CD14-positive monocyte (primary cell): ENCODE measurements at regions not wholly inside any gene's neighbourhood (a gene's known extent, or its start where the extent isn't known, plus 50 kb on each side); places are given as distances from the start of the nearest gene placed in this dataset.

Experiments
- DNase-seq, 3 donors: peaks; one replicate each; pipeline ENCODE4 v3.0.0-alpha.2; 2011 to 2022
- H2AFZ ChIP-seq: 2 replicates; pipeline ENCODE4 v1.6.0; 2012; ENCODE audit warnings: mild to moderate bottlenecking, low read depth, low read length, inconsistent platforms; ENCODE audit not compliant: insufficient read depth, poor library complexity, severe bottlenecking
- H3K27ac ChIP-seq, 2 donors: 1 replicate in 1 of 2; 2 replicates in 1 of 2; pipeline ENCODE4 v1.5.1; 2012 to 2013; ENCODE audit warnings: low read length in 2 of 2, control low read depth in 1 of 2, inconsistent platforms in 1 of 2, low read depth in 1 of 2, mild to moderate bottlenecking in 1 of 2
- H3K27me3 ChIP-seq, 2 donors: one replicate each; pipeline versions ENCODE4 v1.6.0 to v1.6.1; 2011 to 2013; ENCODE audit warnings: low read length in 2 of 2; ENCODE audit not compliant: control insufficient read depth in 2 of 2, insufficient read depth in 2 of 2
- H3K36me3 ChIP-seq, 2 donors: replicated peaks in 1 of 2; 1 replicate in 1 of 2; 2 replicates in 1 of 2; pipeline versions ENCODE4 v1.5.1 to v1.6.1; 2012 to 2013; ENCODE audit warnings: low read length in 2 of 2, control low read depth in 1 of 2, inconsistent platforms in 1 of 2, mild to moderate bottlenecking in 1 of 2; ENCODE audit not compliant: insufficient read depth in 2 of 2, control insufficient read depth in 1 of 2
- H3K4me1 ChIP-seq, 2 donors: 1 replicate in 1 of 2; 2 replicates in 1 of 2; pipeline versions ENCODE4 v1.5.1 to v1.6.1; 2012 to 2013; ENCODE audit warnings: low read length in 2 of 2, control low read depth in 1 of 2, inconsistent platforms in 1 of 2, mild to moderate bottlenecking in 1 of 2, moderate library complexity in 1 of 2; ENCODE audit not compliant: insufficient read depth in 2 of 2, control insufficient read depth in 1 of 2
- H3K4me2 ChIP-seq: replicated peaks from 2 replicates; pipeline ENCODE3; 2012; ENCODE audit warnings: low read length, moderate library complexity, mild to moderate bottlenecking; ENCODE audit not compliant: poor library complexity, severe bottlenecking; ENCODE audit errors: extremely low read depth
- H3K4me3 ChIP-seq, 3 experiments: fragments of 200-600 bp in 1 of 3; sonication (generic) in 1 of 3; replicated peaks in 1 of 3; 1 replicate in 2 of 3; 2 replicates in 1 of 3; pipeline ENCODE4 v1.5.1; 2011 to 2013; ENCODE audit warnings: low read length in 3 of 3, mild to moderate bottlenecking in 3 of 3, control low read depth in 2 of 3, low read depth in 2 of 3, inconsistent platforms in 1 of 3, moderate library complexity in 1 of 3
- H3K79me2 ChIP-seq: 2 replicates; pipeline ENCODE4 v1.6.0; 2012; ENCODE audit warnings: mild to moderate bottlenecking, control low read depth, inconsistent platforms, low read length, moderate library complexity; ENCODE audit not compliant: insufficient read depth
- H3K9ac ChIP-seq: 2 replicates; pipeline ENCODE4 v1.6.0; 2017; ENCODE audit warnings: low read length, mild to moderate bottlenecking; ENCODE audit not compliant: insufficient read depth, poor library complexity, severe bottlenecking
- H3K9me3 ChIP-seq, 2 donors: replicated peaks in 1 of 2; 1 replicate in 1 of 2; 2 replicates in 1 of 2; pipeline versions ENCODE4 v1.5.1 to v1.6.1; 2012 to 2013; ENCODE audit warnings: low read length in 2 of 2, control low read depth in 1 of 2; ENCODE audit not compliant: control insufficient read depth in 1 of 2, insufficient read depth in 1 of 2
- H4K20me1 ChIP-seq: 2 replicates; pipeline ENCODE4 v1.6.0; 2012; ENCODE audit warnings: mild to moderate bottlenecking, low read length, control low read depth, moderate library complexity; ENCODE audit not compliant: insufficient read depth
- H3K27ac Mint-ChIP-seq, 7 donors: one replicate each; pipeline ENCODE4 v1.8.0; 2020; ENCODE audit warnings: mild to moderate bottlenecking in 7 of 7, mixed read lengths in 7 of 7, moderate library complexity in 6 of 7, inconsistent platforms in 2 of 7
- H3K27me3 Mint-ChIP-seq, 3 donors: one replicate each; pipeline ENCODE4 v1.8.0; 2021 to 2022; ENCODE audit warnings: low read depth in 3 of 3, mild to moderate bottlenecking in 3 of 3, mixed read lengths in 3 of 3, moderate library complexity in 3 of 3, inconsistent platforms in 1 of 3
- H3K36me3 Mint-ChIP-seq, 2 donors: one replicate each; pipeline ENCODE4 v1.8.0; 2020; ENCODE audit warnings: mixed read lengths in 2 of 2, inconsistent platforms in 1 of 2, mild to moderate bottlenecking in 1 of 2
- H3K4me1 Mint-ChIP-seq: one replicate; pipeline ENCODE4 v1.8.0; 2020; ENCODE audit warnings: mild to moderate bottlenecking, mixed read lengths
- H3K4me3 Mint-ChIP-seq, 2 donors: one replicate each; pipeline ENCODE4 v1.8.0; 2020; ENCODE audit warnings: mild to moderate bottlenecking in 2 of 2, mixed read lengths in 2 of 2, moderate library complexity in 1 of 2
- H3K9me3 Mint-ChIP-seq, 7 donors: one replicate each; pipeline ENCODE4 v1.8.0; 2020 to 2022; ENCODE audit warnings: mixed read lengths in 7 of 7, mild to moderate bottlenecking in 6 of 7, moderate library complexity in 6 of 7, inconsistent platforms in 2 of 7
- WGBS: methylation state at CpG from one replicate; pipeline ENCODE4 v1.1.5; 2013; ENCODE audit warnings: missing lambda C conversion rate; ENCODE audit not compliant: insufficient coverage; 5-methylcytosine and 5-hydroxymethylcytosine counted together
- intact Hi-C, 2 donors: fragments of 100-400 bp; cut with micrococcal nuclease; formaldehyde crosslinking; loops; one replicate each; pipeline versions ENCODE4 v1.15.0 to v1.15.1; 2023
- TF ChIP-seq, protein P1 (sequence below): fragments of 200-600 bp; IDR thresholded peaks from one replicate; pipeline ENCODE4 v1.8.0; 2022; ENCODE audit warnings: antibody characterized with exemption, mild to moderate bottlenecking

DNA sequence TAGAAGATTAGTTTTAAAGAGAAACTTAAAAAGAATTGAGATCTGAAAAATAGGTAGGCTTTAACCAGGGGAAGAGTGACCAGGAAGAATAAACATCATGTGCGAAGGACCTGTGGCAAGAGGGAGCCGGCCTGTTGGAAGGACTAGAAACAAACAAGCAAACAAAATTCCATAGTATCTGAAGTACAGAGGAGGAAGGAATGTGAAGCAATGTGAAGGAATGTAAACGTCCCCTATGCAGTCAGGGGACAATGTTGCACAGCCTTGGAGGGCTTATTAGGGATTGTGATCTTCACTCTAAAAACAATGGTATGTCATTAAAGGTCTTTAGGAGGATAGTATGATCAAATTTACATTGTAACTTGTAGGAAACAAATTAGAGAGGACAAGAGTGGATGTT lies 84.4 kb upstream of the PLCL2 start:
- Histone ChIP-seq H3K4me3 (peak overlapping the region in 1 of 3 experiments; percentile 53), H3K27me3 (no peaks in the 10 kb centered on the region), H3K27ac (peak overlapping the region in 1 of 2 donors; percentile 68), H3K9ac (no peak overlapping the region), H3K9me3 (no peaks in the 10 kb centered on the region), H4K20me1 (no peaks in the 10 kb centered on the region), H3K4me1 (peaks cover 76 to 77% of the 10 kb centered on the region in 2 donors), H3K79me2 (no peaks in the 10 kb centered on the region), H3K36me3 (no peaks in the 10 kb centered on the region), H2AFZ (no peak overlapping the region), H3K4me2 (peak overlapping the region; percentile 61)
- no peak for DNase-seq
- peak overlapping the region; percentile 73 to 96 (median 82) for H3K27ac Mint-ChIP-seq
- peaks cover 0 to 3% (median 2%) of the 10 kb centered on the region in 3 donors for H3K27me3 Mint-ChIP-seq
- intact Hi-C loops: loop anchor here in 1 of 2 donors (5.0 kb wide), 1 partner anchor 82 kb away; the partner anchor contains the start of gene PLCL2
- H3K36me3 Mint-ChIP-seq: no peaks in the 10 kb centered on the region
- peaks cover 0 to 4% (median 0%) of the 10 kb centered on the region in 7 donors for H3K9me3 Mint-ChIP-seq
- no CpG with 5 or more reads among the region's 3 CpGs for WGBS
- H3K4me1 Mint-ChIP-seq: peaks cover 81% of the 10 kb centered on the region
- H3K4me3 Mint-ChIP-seq: no peak overlapping the region
- TF ChIP-seq, protein P1, sequence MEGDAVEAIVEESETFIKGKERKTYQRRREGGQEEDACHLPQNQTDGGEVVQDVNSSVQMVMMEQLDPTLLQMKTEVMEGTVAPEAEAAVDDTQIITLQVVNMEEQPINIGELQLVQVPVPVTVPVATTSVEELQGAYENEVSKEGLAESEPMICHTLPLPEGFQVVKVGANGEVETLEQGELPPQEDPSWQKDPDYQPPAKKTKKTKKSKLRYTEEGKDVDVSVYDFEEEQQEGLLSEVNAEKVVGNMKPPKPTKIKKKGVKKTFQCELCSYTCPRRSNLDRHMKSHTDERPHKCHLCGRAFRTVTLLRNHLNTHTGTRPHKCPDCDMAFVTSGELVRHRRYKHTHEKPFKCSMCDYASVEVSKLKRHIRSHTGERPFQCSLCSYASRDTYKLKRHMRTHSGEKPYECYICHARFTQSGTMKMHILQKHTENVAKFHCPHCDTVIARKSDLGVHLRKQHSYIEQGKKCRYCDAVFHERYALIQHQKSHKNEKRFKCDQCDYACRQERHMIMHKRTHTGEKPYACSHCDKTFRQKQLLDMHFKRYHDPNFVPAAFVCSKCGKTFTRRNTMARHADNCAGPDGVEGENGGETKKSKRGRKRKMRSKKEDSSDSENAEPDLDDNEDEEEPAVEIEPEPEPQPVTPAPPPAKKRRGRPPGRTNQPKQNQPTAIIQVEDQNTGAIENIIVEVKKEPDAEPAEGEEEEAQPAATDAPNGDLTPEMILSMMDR: no peak

DNA sequence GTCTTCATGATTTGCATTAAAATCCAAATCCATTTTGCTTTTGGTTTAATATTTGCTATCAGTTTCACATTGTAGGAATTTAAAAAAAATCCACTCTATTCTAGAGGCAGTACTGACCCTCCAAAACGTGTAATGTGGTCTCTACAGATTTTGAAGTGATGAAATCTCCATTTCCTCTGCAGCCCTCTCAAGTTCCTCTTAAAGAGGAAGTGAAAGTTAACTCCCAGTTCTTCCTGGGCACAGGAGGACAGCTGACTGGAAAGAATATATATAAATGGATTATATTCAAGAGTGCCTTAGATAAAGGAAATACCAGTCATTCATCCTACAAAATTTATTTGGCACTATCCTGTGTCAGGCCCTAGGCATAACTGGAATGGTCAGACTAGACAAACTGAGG lies 83.5 kb upstream of the PLCL2 start:
- H3K27ac Mint-ChIP-seq: peak overlapping the region in 6 of 7 donors; percentile 73 to 91 (median 81)
- Histone ChIP-seq H3K4me2 (peak overlapping the region; percentile 61), H3K9ac (no peak overlapping the region), H4K20me1 (no peaks in the 10 kb centered on the region), H3K9me3 (no peaks in the 10 kb centered on the region), H3K36me3 (no peaks in the 10 kb centered on the region), H3K27ac (peak overlapping the region in 1 of 2 donors; percentile 68), H3K27me3 (no peaks in the 10 kb centered on the region), H2AFZ (no peak overlapping the region), H3K79me2 (no peaks in the 10 kb centered on the region), H3K4me1 (peaks cover 76% of the 10 kb centered on the region in 2 donors), H3K4me3 (peak overlapping the region in 1 of 3 experiments; percentile 53)
- H3K4me1 Mint-ChIP-seq: peaks cover 83% of the 10 kb centered on the region
- TF ChIP-seq, protein P1: no peak
- DNase-seq: peak; percentile 74 to 90 (median 83)
- no peaks in the 10 kb centered on the region for H3K36me3 Mint-ChIP-seq
- peak overlapping the region in 1 of 2 donors; percentile 26 for H3K4me3 Mint-ChIP-seq
- peaks cover 0 to 4% (median 0%) of the 10 kb centered on the region in 7 donors for H3K9me3 Mint-ChIP-seq
- WGBS: no CpG with 5 or more reads among the region's 1 CpG
- intact Hi-C loops: loop anchor here in 1 of 2 donors (5.0 kb wide), 1 partner anchor 81 kb away; the partner anchor contains the start of gene PLCL2
- H3K27me3 Mint-ChIP-seq: peaks cover 0 to 3% (median 2%) of the 10 kb centered on the region in 3 donors
